ENCODE measurements at regions not wholly inside any gene's neighbourhood (a gene's known extent, or its start where the extent isn't known, plus 50 kb on each side); places are given as distances from the start of the nearest gene placed in this dataset.

GRCh38 chr2:120616261-120616660 is 119.4 kb upstream of the GLI2 start:
- TF ChIP-seq CTCF (IDR thresholded peaks at IDR 0.05) (no peak), EZH2phosphoT487 (IDR thresholded peaks at IDR 0.05) (no peak), EZH2 (IDR thresholded peaks at IDR 0.05) (no peak)
